ENCODE measurements at regions not wholly inside any gene's neighbourhood (a gene's known extent, or its start where the extent isn't known, plus 50 kb on each side); places are given as distances from the start of the nearest gene placed in this dataset.

DNA sequence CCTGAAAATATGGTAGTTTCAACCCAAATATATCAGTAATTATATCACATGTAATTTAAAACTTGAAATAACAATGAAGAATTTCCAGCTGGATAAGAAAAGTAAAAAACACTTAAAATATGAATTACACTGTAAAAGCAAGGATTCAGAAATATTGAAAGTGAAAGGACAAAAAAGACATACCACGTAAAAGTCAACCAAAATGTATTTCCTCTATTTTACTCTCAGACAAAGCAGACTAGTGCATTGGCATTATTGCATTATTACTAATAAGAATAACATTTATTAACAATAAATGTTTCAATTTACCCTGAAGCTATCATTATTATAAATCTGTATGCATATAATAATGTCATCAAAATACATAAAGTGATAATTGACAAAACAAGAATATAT, 445.1 kb upstream of the TRIB2 start:
- no peaks in the 10 kb centered on the region for H3K27me3 ChIP-seq (ENCODE audit: control insufficient read depth in 1 of 2, insufficient read depth in 2 of 2, low read length in 2 of 2)
- no peak overlapping the region for H3K4me3 ChIP-seq (ENCODE audit: low read length in 2 of 2)
- no peaks in the 10 kb centered on the region for H3K4me1 ChIP-seq (ENCODE audit: control insufficient read depth, insufficient read depth, low read length)
- no peaks in the 10 kb centered on the region for H3K9me3 ChIP-seq (ENCODE audit: control insufficient read depth in 2 of 2, low read length in 2 of 2)
- no peaks in the 10 kb centered on the region for H3K36me3 ChIP-seq (ENCODE audit: control insufficient read depth in 2 of 2, insufficient read depth in 2 of 2, low read length in 2 of 2)
- no peak overlapping the region for H3K27ac ChIP-seq (ENCODE audit: low read length)
- H3K9ac ChIP-seq (ENCODE audit: low read length in 2 of 2) = no peak overlapping the region

DNA sequence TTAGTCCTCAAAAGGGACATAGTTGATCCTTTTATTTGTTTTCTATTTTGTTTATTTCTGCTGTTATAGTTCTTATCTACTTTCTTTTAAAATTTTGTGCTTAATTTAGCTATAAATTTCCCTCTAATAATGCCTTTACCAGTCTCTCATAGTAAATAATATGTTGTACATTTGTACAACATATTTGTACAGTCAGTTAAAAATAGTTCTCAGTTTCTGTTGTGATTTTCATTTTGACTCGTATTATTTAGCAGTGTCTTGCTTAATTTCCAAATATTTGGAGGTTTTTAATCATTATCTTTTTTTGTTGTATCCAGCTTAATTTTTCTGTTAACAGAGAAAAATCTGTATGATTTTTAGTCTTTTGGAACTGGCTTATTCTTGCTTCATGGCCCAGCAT, 443.6 kb upstream of the TRIB2 start:
- Histone ChIP-seq H3K9ac (ENCODE audit: low read length in 2 of 2) (no peak overlapping the region), H3K4me1 (ENCODE audit: control insufficient read depth, insufficient read depth, low read length) (no peaks in the 10 kb centered on the region), H3K27ac (ENCODE audit: low read length) (no peak overlapping the region), H3K9me3 (ENCODE audit: control insufficient read depth in 2 of 2, low read length in 2 of 2) (no peaks in the 10 kb centered on the region), H3K27me3 (ENCODE audit: control insufficient read depth in 1 of 2, insufficient read depth in 2 of 2, low read length in 2 of 2) (no peaks in the 10 kb centered on the region), H3K36me3 (ENCODE audit: control insufficient read depth in 2 of 2, insufficient read depth in 2 of 2, low read length in 2 of 2) (no peaks in the 10 kb centered on the region), H3K4me3 (ENCODE audit: low read length in 2 of 2) (no peak overlapping the region)

- H3K9me3 ChIP-seq (ENCODE audit: control insufficient read depth in 2 of 2, low read length in 2 of 2) = no peaks in the 10 kb centered on the region
- no peak overlapping the region for H3K4me3 ChIP-seq (ENCODE audit: low read length in 2 of 2)
- no peak overlapping the region for H3K27ac ChIP-seq (ENCODE audit: low read length)
- no peaks in the 10 kb centered on the region for H3K4me1 ChIP-seq (ENCODE audit: control insufficient read depth, insufficient read depth, low read length)
- H3K36me3 ChIP-seq (ENCODE audit: control insufficient read depth in 2 of 2, insufficient read depth in 2 of 2, low read length in 2 of 2) = no peaks in the 10 kb centered on the region
- no peaks in the 10 kb centered on the region for H3K27me3 ChIP-seq (ENCODE audit: control insufficient read depth in 1 of 2, insufficient read depth in 2 of 2, low read length in 2 of 2)
- H3K9ac ChIP-seq (ENCODE audit: low read length in 2 of 2) = no peak overlapping the region
These were observed 442.1 kb upstream of the TRIB2 start for GRCh38 chr2:12274591-12274990.

- Histone ChIP-seq H3K27ac (ENCODE audit: low read length) (no peak overlapping the region), H3K36me3 (ENCODE audit: control insufficient read depth in 2 of 2, insufficient read depth in 2 of 2, low read length in 2 of 2) (no peaks in the 10 kb centered on the region)
These were observed 439.3 kb upstream of the TRIB2 start for GRCh38 chr2:12277241-12278034.

DNA sequence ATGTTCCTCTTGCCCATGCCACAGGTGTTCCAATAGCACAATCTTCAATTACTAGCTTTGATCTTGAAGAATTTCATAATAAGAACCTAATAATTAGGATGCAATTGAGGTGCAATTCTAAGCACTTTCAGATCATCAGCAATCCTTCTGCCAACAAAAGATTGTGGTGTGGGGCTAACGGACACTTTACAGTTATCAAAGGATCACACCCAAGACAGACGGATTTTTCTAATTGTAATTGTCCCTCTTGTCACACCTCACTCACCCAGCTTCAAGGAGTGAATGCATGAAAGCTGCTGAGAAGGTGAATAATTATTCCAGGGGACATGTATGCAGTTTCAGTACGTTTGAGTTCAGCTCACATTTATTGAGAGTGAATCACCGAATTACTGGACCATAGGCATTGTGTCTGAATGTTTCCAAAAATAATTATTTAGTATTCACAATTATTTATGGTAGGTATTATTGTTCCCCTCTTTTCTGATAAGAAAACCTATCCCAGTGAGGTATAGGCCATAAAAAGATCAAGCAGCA, 438.5 kb upstream of the TRIB2 start:
- no peak overlapping the region for H3K27ac ChIP-seq (ENCODE audit: low read length)
- H3K4me1 ChIP-seq (ENCODE audit: control insufficient read depth, insufficient read depth, low read length) = no peaks in the 10 kb centered on the region
- no peak overlapping the region for H3K9ac ChIP-seq (ENCODE audit: low read length in 2 of 2)

More at GRCh38 chr2:12277241-12278034, 439.3 kb upstream of the TRIB2 start:
- Histone ChIP-seq H3K4me3 (ENCODE audit: low read length in 2 of 2) (no peak overlapping the region), H3K27me3 (ENCODE audit: control insufficient read depth in 1 of 2, insufficient read depth in 2 of 2, low read length in 2 of 2) (no peaks in the 10 kb centered on the region), H3K4me1 (ENCODE audit: control insufficient read depth, insufficient read depth, low read length) (no peaks in the 10 kb centered on the region), H3K9ac (ENCODE audit: low read length in 2 of 2) (no peak overlapping the region), H3K9me3 (ENCODE audit: control insufficient read depth in 2 of 2, low read length in 2 of 2) (no peaks in the 10 kb centered on the region)

DNA sequence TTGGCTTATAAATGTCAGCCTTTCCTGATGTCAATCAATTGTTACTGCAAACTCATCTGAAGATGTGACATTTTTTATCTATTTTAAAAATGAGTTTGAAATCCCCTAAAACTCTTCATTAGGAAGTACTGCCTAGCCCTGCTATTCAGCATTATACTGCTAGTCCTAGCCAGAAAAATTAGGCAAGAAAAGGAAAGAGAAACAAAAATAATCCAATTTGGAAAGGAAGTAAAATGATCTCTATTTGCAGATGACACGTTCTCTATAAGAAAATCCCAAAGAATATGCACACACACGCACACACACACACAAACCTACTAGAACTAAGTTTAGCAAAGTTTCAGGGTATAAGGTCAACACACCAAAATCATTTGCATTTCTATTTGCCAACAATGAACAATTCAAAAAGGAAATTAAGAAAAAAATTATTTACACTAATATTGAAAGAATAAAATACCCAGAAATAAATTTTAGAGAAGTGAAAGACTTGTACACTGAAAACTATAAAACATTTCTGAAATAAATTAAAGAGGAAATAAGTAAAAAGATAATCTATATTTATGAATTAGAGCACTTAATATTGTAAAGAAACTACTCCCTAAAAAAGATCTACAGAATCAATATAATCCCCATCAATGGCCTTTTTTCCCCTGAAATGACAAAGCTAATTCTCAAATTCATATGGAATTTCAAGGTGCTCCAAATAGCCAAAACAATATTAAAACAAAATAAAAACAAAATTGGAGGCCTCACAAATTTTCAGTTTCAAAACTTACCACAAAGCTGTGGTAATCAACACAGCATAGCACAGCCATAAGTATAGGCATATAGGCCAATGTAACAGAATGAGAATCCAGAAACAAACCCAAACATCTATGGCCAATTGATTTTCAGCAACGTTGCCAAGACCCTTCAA, 433.7 kb upstream of the TRIB2 start:
- Histone ChIP-seq H3K9ac (ENCODE audit: low read length in 2 of 2) (no peak overlapping the region), H3K9me3 (ENCODE audit: control insufficient read depth in 2 of 2, low read length in 2 of 2) (no peaks in the 10 kb centered on the region), H3K36me3 (ENCODE audit: control insufficient read depth in 2 of 2, insufficient read depth in 2 of 2, low read length in 2 of 2) (no peaks in the 10 kb centered on the region), H3K4me3 (ENCODE audit: low read length in 2 of 2) (no peak overlapping the region), H3K27me3 (ENCODE audit: control insufficient read depth in 1 of 2, insufficient read depth in 2 of 2, low read length in 2 of 2) (no peaks in the 10 kb centered on the region), H3K4me1 (ENCODE audit: control insufficient read depth, insufficient read depth, low read length) (peaks cover 5% of the 10 kb centered on the region), H3K27ac (ENCODE audit: low read length) (no peak overlapping the region)

More for the DNA sequence above, 438.5 kb upstream of the TRIB2 start:
- H3K4me3 ChIP-seq (ENCODE audit: low read length in 2 of 2) = no peak overlapping the region
- no peaks in the 10 kb centered on the region for H3K9me3 ChIP-seq (ENCODE audit: control insufficient read depth in 2 of 2, low read length in 2 of 2)
- H3K27me3 ChIP-seq (ENCODE audit: control insufficient read depth in 1 of 2, insufficient read depth in 2 of 2, low read length in 2 of 2) = no peaks in the 10 kb centered on the region
- H3K36me3 ChIP-seq (ENCODE audit: control insufficient read depth in 2 of 2, insufficient read depth in 2 of 2, low read length in 2 of 2) = no peaks in the 10 kb centered on the region

DNA sequence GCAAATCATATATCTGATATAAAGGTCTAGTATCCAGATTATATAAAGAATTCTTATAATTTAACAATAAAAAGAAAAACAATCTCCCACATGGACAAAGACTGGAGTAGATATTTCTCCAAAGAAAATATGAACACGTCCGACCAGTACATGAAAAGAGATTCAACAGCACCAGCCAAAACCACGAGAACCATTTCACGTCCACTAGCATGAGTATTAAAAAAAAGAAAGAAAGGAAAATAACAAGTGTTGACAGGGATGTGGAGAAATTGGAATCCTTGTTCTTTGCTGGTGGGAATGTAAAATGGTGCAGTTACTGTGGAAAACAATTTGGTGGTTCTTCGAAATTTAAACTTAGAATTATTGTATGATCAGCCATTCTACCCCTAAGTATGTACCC, 432.7 kb upstream of the TRIB2 start:
- Histone ChIP-seq H3K4me1 (ENCODE audit: control insufficient read depth, insufficient read depth, low read length) (peaks cover 5% of the 10 kb centered on the region), H3K36me3 (ENCODE audit: control insufficient read depth in 2 of 2, insufficient read depth in 2 of 2, low read length in 2 of 2) (no peaks in the 10 kb centered on the region), H3K9me3 (ENCODE audit: control insufficient read depth in 2 of 2, low read length in 2 of 2) (no peaks in the 10 kb centered on the region), H3K4me3 (ENCODE audit: low read length in 2 of 2) (no peak overlapping the region), H3K27ac (ENCODE audit: low read length) (no peak overlapping the region), H3K27me3 (ENCODE audit: control insufficient read depth in 1 of 2, insufficient read depth in 2 of 2, low read length in 2 of 2) (no peaks in the 10 kb centered on the region), H3K9ac (ENCODE audit: low read length in 2 of 2) (no peak overlapping the region)

DNA sequence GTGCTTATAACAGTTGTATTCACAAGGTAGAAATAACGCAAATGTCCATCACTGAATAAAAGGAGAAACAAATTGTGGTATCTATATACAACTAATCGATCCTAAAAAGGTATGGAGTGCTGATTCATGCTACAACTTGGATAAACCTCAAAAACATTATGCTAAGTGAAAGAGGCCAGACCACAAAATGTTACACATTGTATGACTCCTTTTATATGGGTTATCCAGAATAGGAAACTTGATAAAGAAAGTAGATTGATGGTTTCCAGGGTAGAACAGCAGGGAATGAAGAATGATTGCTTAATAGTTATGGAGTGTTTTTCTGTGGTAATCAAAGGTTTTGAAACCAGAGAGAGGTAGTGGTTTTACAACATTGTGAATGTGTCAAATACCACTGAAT, 432.2 kb upstream of the TRIB2 start:
- Histone ChIP-seq H3K27me3 (ENCODE audit: control insufficient read depth in 1 of 2, insufficient read depth in 2 of 2, low read length in 2 of 2) (no peaks in the 10 kb centered on the region), H3K4me1 (ENCODE audit: control insufficient read depth, insufficient read depth, low read length) (peaks cover 5% of the 10 kb centered on the region), H3K9ac (ENCODE audit: low read length in 2 of 2) (no peak overlapping the region), H3K9me3 (ENCODE audit: control insufficient read depth in 2 of 2, low read length in 2 of 2) (no peaks in the 10 kb centered on the region), H3K4me3 (ENCODE audit: low read length in 2 of 2) (no peak overlapping the region), H3K27ac (ENCODE audit: low read length) (no peak overlapping the region), H3K36me3 (ENCODE audit: control insufficient read depth in 2 of 2, insufficient read depth in 2 of 2, low read length in 2 of 2) (no peaks in the 10 kb centered on the region)

DNA sequence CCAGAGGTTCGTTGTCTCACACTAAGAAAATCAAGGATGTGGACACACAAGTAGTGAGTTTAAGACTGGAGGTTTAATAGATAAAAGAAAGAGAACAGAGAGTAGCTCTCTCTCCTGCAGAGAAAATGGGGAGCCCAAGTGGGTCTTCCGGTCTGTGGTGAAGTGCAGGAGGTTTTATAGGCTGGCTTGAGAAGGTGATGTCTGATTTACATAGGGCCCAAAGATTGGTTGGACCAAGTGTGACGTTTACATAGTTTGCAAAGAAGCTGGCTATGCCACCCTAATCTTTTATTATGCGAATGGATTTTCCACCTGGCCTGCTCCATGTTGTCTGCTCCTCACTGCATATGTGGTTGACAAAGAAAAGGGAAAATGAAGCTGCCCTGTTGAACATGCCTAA, 430.4 kb upstream of the TRIB2 start:
- H3K27ac ChIP-seq (ENCODE audit: low read length) = no peak overlapping the region
- no peaks in the 10 kb centered on the region for H3K36me3 ChIP-seq (ENCODE audit: control insufficient read depth in 2 of 2, insufficient read depth in 2 of 2, low read length in 2 of 2)
- H3K9ac ChIP-seq (ENCODE audit: low read length in 2 of 2) = no peak overlapping the region
- H3K9me3 ChIP-seq (ENCODE audit: control insufficient read depth in 2 of 2, low read length in 2 of 2) = no peaks in the 10 kb centered on the region
- H3K27me3 ChIP-seq (ENCODE audit: control insufficient read depth in 1 of 2, insufficient read depth in 2 of 2, low read length in 2 of 2) = no peaks in the 10 kb centered on the region
- no peak overlapping the region for H3K4me3 ChIP-seq (ENCODE audit: low read length in 2 of 2)
- peaks cover 5% of the 10 kb centered on the region for H3K4me1 ChIP-seq (ENCODE audit: control insufficient read depth, insufficient read depth, low read length)

DNA sequence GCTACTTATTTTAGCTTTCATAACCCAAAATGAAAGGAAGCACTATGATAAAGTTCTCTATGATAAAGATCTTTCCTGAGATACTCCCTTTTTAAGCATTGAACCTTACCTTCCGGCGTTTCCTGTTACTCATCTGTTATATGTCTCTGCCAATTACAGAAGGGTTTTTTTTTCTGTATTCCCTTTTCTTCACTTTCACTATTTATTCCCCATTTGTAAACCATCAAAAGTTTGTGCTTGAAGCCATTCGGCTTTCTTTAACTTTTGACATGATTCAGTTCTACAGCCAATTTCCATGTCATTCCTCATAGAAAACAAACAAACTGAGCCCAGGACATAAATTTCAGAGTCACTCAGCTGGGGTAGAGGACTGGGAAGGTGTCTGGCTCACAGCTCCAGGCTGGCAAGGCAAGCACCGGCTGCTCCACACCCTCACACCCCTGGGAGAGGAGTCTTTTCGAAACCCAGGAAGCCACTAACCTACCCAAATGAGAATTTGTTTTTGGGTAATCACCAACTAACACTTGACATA, 429.4 kb upstream of the TRIB2 start:
- no peaks in the 10 kb centered on the region for H3K27me3 ChIP-seq (ENCODE audit: control insufficient read depth in 1 of 2, insufficient read depth in 2 of 2, low read length in 2 of 2)
- H3K9ac ChIP-seq (ENCODE audit: low read length in 2 of 2) = no peak overlapping the region
- H3K9me3 ChIP-seq (ENCODE audit: control insufficient read depth in 2 of 2, low read length in 2 of 2) = no peaks in the 10 kb centered on the region
- peak overlapping the region in 1 of 2 donors; percentile 4 for H3K4me3 ChIP-seq (ENCODE audit: low read length in 2 of 2)
- no peak overlapping the region for H3K27ac ChIP-seq (ENCODE audit: low read length)
- peaks cover 5% of the 10 kb centered on the region for H3K4me1 ChIP-seq (ENCODE audit: control insufficient read depth, insufficient read depth, low read length)
- no peaks in the 10 kb centered on the region for H3K36me3 ChIP-seq (ENCODE audit: control insufficient read depth in 2 of 2, insufficient read depth in 2 of 2, low read length in 2 of 2)

All from stomach smooth muscle (tissue), 2 donors.